ENCODE measurements at regions not wholly inside any gene's neighbourhood (a gene's known extent, or its start where the extent isn't known, plus 50 kb on each side); places are given as distances from the start of the nearest gene placed in this dataset.

GRCh38 chr11:43012606-43013005 lies 299.2 kb upstream of the API5 start:
- Histone ChIP-seq H3K27ac (no peak overlapping the region), H3K36me3 (no peaks in the 10 kb centered on the region), H3K4me1 (no peaks in the 10 kb centered on the region), H3K4me3 (no peak overlapping the region), H3K9me3 (no peaks in the 10 kb centered on the region), H3K27me3 (no peaks in the 10 kb centered on the region)
- DNase-seq (ENCODE audit: low spot score in 2 of 2), result no peak
- 91% methylated on average over 2 of the region's 2 CpGs for WGBS
- TF ChIP-seq CTCF (IDR thresholded peaks at IDR 0.05) (no peak), POLR2AphosphoS5 (IDR thresholded peaks at IDR 0.05) (no peak), POLR2A (IDR thresholded peaks at IDR 0.05) (no peak), EP300 (IDR thresholded peaks at IDR 0.05) (no peak)

GRCh38 chr11:43021466-43021865 lies 290.3 kb upstream of the API5 start:
- no peak overlapping the region for H3K4me3 ChIP-seq
- no peaks in the 10 kb centered on the region for H3K27me3 ChIP-seq
- TF ChIP-seq CTCF (IDR thresholded peaks at IDR 0.05) (no peak), POLR2A (IDR thresholded peaks at IDR 0.05) (no peak), EP300 (IDR thresholded peaks at IDR 0.05) (no peak), POLR2AphosphoS5 (IDR thresholded peaks at IDR 0.05) (no peak)
- no peaks in the 10 kb centered on the region for H3K4me1 ChIP-seq
- no peak for DNase-seq (ENCODE audit: low spot score in 2 of 2)
- H3K9me3 ChIP-seq, result no peaks in the 10 kb centered on the region
- H3K36me3 ChIP-seq, result no peaks in the 10 kb centered on the region
- no peak overlapping the region for H3K27ac ChIP-seq

- Histone ChIP-seq H3K27ac (no peak overlapping the region), H3K4me1 (no peaks in the 10 kb centered on the region), H3K9me3 (no peaks in the 10 kb centered on the region), H3K4me3 (no peak overlapping the region), H3K36me3 (no peaks in the 10 kb centered on the region), H3K27me3 (no peaks in the 10 kb centered on the region)
- DNase-seq (ENCODE audit: low spot score in 2 of 2), result no peak
- TF ChIP-seq EP300 (IDR thresholded peaks at IDR 0.05) (no peak), CTCF (IDR thresholded peaks at IDR 0.05) (no peak), POLR2AphosphoS5 (IDR thresholded peaks at IDR 0.05) (no peak), POLR2A (IDR thresholded peaks at IDR 0.05) (no peak)
- WGBS, result 76% methylated on average over 3 of the region's 3 CpGs
Measured at GRCh38 chr11:43034341-43034740, 277.5 kb upstream of the API5 start.

DNA sequence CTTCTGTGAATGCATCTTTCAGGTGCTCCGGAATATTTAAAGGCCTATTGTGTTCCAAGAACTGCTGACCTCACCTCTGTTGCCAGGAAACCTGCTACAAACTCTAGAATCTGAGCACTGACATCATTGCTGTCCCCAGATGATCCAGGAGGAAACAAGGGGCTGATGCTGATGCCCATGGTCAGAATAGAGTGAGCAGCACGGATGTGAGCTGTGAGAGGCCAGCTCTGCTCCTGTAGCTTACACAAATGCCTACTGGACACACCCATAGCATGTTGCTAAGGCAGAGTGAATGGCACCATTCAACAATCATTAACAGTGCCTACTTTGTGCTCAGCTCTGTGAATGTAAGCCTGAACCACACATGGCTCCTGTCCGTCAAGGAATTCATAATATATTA lies 276.7 kb upstream of the API5 start:
- no peak for DNase-seq (ENCODE audit: low spot score in 2 of 2)
- no peaks in the 10 kb centered on the region for H3K27me3 ChIP-seq
- 45% methylated on average over 3 of the region's 3 CpGs for WGBS
- TF ChIP-seq POLR2AphosphoS5 (IDR thresholded peaks at IDR 0.05) (no peak), POLR2A (IDR thresholded peaks at IDR 0.05) (no peak), EP300 (IDR thresholded peaks at IDR 0.05) (no peak), CTCF (IDR thresholded peaks at IDR 0.05) (no peak)
- no peaks in the 10 kb centered on the region for H3K36me3 ChIP-seq
- H3K4me3 ChIP-seq, result no peak overlapping the region
- no peaks in the 10 kb centered on the region for H3K4me1 ChIP-seq
- no peak overlapping the region for H3K27ac ChIP-seq
- no peaks in the 10 kb centered on the region for H3K9me3 ChIP-seq

DNA sequence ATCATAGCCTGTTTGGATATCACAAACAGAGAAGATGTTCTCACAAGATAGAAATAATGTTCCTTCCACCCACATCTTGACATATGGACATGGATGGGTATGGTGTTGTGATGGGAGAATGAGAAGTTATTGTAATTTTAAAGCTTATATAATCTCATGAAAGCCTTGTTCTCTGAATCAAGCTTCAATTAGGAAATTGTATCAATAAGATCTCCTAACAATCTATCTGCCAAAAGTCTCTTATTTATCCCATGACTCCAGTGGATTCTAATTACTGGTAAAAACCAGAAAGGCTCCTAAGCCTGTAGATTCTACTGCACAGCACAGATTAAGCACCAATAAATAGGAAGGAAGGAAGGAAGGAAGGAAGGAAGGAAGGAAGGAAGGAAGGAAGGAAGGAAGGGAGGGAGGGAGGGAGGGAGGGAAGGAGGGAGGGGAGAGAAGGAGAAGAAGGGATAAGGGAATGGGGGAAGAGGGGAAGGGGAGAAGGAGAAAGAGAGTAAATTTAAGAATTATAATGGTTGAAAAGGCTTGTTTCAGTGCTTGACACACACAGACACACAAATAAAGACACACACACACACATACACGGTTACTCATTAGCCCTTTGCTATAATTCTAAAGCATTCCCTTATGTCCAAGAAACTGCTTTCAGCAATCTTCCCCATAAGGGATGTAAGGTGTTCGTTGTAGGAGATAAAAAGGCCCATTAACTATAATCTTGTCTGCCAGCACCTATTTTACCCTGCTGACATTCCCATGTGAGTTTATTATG lies 258.0 kb upstream of the API5 start:
- no peak for TF ChIP-seq EP300 (IDR thresholded peaks at IDR 0.05)
- TF ChIP-seq POLR2AphosphoS5 (IDR thresholded peaks at IDR 0.05), result no peak
- no peak for TF ChIP-seq CTCF (IDR thresholded peaks at IDR 0.05)
- no peak for TF ChIP-seq POLR2A (IDR thresholded peaks at IDR 0.05)

More for the DNA sequence above, 258.0 kb upstream of the API5 start:
- H3K36me3 ChIP-seq, result no peaks in the 10 kb centered on the region
- H3K4me1 ChIP-seq, result no peaks in the 10 kb centered on the region
- WGBS, result 79% methylated on average over 2 of the region's 2 CpGs
- H3K27me3 ChIP-seq, result no peaks in the 10 kb centered on the region
- H3K27ac ChIP-seq, result no peak overlapping the region
- H3K9me3 ChIP-seq, result no peaks in the 10 kb centered on the region
- DNase-seq (ENCODE audit: low spot score in 2 of 2), result no peak
- no peak overlapping the region for H3K4me3 ChIP-seq

All from suprapubic skin (tissue), 4 donors.